Fibroblast of upper back skin (primary cell): ENCODE measurements at regions not wholly inside any gene's neighbourhood (a gene's known extent, or its start where the extent isn't known, plus 50 kb on each side); places are given as distances from the start of the nearest gene placed in this dataset.
A peak's percentile ranks its signal among the peaks of the same experiment; 100 is the strongest.

Source experiments
- DNase-seq: peaks from one replicate; pipeline ENCODE4 v3.0.0-alpha.2; 2013

- DNase-seq: no peak
These were observed 440.7 kb downstream of the CMPK2 start for GRCh38 chr2:6425032-6425431.

DNA sequence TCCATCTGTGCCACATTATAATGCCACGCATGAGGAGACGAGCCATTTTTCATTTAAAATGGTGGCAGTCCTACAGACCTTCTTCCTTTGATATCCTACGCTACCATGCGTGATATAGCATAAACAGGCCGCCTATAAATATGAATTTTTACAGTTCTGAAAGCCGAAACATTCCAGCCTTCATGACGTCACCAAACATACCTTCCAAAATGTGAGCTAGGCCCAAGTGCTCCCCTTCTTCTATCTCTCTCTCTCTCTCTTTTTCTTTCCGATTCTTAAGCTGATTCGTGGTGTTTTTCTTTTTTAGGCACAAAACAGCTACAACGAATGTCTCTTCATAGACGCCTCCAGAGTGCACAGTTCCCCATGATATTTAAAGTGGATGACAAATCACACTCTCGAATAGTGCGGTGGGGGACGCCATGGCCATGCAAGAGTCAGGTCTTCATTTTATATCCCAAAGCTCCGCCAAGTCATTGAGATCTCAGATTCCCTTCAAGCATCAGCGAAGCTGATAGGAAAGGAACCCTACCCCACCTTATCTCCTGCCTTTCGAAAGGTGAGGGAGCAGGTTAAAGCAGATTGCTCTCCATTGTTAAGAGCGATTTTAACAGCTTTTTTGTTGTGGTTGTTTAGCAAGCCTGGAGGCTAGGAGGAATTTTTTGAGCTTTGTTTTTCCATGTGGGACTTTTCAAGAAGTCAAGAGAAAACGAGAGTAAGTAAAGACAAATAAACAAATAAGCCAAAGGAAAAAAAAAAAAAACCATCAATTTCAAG lies 436.3 kb downstream of the CMPK2 start:
- DNase-seq: no peak

- DNase-seq: no peak
These were observed 431.3 kb downstream of the CMPK2 start for GRCh38 chr2:6434438-6434837.

- no peak for DNase-seq
These were observed 423.9 kb downstream of the CMPK2 start for GRCh38 chr2:6441800-6442199.

GRCh38 chr2:6442252-6442985 lies 423.3 kb downstream of the CMPK2 start:
- DNase-seq: no peak

- peak; percentile 21 for DNase-seq
These were observed 422.5 kb downstream of the CMPK2 start for GRCh38 chr2:6443061-6443823.

GRCh38 chr2:6444514-6444913 lies 421.2 kb downstream of the CMPK2 start:
- DNase-seq: no peak

DNA sequence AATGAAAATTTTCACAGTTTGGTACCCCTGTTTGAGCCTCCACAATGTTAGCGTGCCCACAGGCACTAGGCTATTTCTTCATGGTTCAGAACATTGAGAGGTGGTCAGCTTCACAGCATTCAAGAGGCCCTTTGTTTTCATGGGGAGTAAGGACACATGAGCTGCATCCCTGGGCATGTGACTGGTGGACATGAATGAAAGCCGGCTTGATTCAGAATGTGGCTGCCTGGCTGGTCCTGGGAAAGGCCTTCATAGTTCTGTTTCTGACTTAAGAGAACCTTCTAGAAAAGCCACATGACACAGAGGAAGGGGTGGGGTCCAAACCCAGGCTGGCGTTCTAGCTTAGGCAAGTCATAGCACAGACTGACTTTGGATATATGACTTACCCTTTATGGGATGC lies 420.6 kb downstream of the CMPK2 start:
- no peak for DNase-seq

DNA sequence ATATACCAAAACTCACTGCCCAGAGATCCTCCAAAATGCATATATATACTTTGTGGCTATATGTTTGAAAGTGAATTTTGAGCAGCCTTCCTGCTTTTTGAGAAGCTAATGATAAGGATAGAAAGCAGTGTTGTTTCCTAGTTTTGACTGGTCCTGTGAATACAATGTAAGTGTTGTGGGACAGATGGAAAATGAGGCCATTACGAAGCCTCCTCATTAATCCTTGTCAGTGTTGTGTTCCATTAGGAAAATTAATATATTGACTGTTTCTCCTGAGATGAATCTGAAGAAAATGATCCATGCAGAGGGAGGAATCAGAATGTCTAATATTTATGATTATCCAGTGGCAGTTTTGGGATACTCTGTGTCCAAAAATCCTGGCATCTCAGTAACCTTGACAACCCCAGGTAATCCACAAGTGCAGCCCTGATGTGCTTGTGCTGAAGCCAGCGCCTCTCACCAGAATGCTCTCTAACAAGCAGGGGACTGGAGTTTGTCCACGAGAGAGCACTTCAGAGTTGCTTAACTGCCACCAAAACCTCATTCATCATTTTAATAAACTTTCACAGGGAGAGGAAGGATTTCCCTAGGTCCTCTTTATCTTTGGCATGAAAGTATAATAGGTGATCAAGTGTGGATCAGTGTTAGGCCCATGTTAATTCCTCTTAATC lies 418.6 kb downstream of the CMPK2 start:
- DNase-seq: no peak

- no peak for DNase-seq
These were observed 416.8 kb downstream of the CMPK2 start for GRCh38 chr2:6448893-6449292.

DNA sequence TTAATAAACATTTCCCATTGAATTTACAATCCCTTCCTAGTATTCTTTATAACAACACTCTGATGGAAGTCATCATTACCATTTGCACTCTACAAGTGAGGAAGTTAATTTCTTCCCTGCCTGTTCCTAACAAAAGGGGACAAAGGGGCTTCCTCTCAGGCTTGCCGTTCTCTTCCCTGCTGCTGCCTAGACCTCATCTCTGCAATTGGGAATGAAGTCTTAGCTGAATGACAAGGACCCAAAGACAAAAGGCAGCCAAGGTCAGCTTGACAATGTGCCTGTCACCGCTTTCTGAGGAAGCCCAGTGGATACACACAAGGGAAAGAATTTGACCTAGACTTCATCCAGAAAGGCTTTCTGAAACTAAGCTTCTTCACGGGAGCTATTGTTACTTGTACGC lies 416.4 kb downstream of the CMPK2 start:
- DNase-seq: no peak

- peak; percentile 30 for DNase-seq
These were observed 412.8 kb downstream of the CMPK2 start for GRCh38 chr2:6452702-6453481.

- DNase-seq: no peak
These were observed 411.3 kb downstream of the CMPK2 start for GRCh38 chr2:6454286-6454990.

GRCh38 chr2:6459138-6459537 lies 406.6 kb downstream of the CMPK2 start:
- no peak for DNase-seq

- DNase-seq: no peak
These were observed 395.2 kb downstream of the CMPK2 start for GRCh38 chr2:6470518-6470917.

- DNase-seq: no peak
These were observed 394.3 kb downstream of the CMPK2 start for GRCh38 chr2:6471419-6471818.

DNA sequence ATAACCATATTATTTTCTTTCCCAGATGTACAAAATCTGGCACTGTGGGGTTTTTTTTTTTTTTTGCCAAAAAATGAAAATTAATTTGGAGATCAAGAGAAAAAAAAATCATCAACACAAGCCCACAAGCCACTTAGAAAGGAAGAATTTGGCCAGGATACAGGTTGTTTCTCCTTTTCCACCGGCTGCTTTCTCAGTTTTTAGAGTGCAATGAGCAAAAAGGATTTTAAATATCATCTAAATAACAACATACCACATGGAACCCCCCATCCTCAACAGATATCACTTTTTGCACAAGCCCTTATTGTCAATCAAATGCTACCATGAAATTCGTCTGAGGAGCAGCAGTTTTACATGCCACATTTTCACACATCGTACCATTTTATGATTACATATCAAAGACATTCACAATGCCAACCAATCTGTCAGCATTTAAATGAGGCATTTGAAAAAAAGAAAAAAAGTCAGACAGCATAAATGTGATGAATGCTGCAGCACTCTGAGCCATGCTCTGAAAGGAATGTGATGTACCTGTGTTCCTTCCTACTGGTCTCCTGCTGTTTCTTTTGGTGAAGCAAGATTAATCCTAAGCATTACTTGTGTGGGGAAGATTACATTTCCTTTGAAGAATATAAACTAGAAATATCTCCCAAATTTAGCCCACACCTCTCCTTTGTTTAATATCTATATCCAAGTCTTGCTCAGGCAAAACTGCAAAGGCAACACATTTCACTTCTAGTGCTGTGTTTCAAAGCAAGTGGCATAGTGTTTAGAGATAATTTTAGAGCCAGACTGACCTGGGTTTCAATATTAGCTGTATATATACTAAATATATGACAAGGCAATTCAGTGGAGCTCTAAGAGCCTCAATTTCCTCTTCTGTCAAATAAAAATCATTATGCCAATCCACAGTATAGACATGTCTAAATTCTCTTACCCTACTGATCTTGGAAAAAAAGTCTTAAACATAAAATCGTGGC lies 391.3 kb downstream of the CMPK2 start:
- no peak for DNase-seq

DNA sequence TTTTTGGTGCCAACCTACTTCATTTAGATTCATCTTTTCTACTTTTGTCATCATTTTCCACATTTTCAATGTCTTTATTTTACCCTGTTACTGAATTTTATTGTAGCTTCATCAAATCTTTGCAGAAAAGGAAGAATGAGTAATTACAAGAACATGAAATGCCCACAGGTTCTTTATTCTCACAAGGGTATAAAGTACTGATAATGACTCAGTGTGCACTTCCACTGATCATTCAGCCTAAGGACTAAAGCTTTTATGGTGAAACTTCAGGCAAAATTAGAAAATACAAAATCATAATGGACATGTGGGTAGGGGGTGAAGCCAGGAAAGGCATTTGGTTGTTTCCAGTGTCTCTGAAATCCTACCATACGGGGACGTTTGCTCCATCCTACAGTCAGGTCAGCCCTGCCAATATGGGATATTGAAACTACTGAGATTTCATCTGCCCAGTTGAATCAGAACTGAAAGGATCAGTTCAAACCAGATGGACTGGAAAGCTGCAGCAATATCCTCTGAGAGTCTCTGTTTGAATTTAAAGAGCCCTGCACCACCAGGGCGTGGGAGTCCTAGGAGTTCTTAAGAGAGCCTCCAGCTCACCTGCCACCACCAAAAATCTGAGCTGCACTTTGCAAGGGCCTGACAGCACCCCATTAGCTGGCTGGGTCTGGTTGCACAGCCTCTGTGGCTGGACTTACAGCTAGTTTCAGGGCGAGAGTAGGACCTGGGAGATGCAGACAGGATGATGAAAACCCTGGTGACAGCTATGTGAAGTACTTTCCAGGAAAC lies 390.4 kb downstream of the CMPK2 start:
- DNase-seq: no peak

- DNase-seq: no peak
These were observed 385.2 kb downstream of the CMPK2 start for GRCh38 chr2:6480514-6480913.

- no peak for DNase-seq
These were observed 383.5 kb downstream of the CMPK2 start for GRCh38 chr2:6482256-6482655.
